Esophagus squamous epithelium (tissue), 4 donors: ENCODE measurements at regions not wholly inside any gene's neighbourhood (a gene's known extent, or its start where the extent isn't known, plus 50 kb on each side); places are given as distances from the start of the nearest gene placed in this dataset.

Source experiments
- CTCF ChIP-seq, 6 experiments: fragments of 450-650 bp in 4 of 6; fragments of 200-600 bp in 2 of 6; sonication (generic) in 2 of 6; IDR thresholded peaks; one replicate each; pipeline ENCODE4 v1.5.1; 2016 to 2019; ENCODE audit warnings: antibody characterized with exemption in 6 of 6, mild to moderate bottlenecking in 4 of 6, moderate library complexity in 4 of 6
- POLR2A ChIP-seq, 4 donors: fragments of 450-650 bp; IDR thresholded peaks; one replicate each; pipeline ENCODE4 v1.6.1; 2017; ENCODE audit warnings: antibody characterized with exemption in 4 of 4, mild to moderate bottlenecking in 4 of 4, moderate library complexity in 3 of 4

GRCh38 chr13:22063416-22064124 lies 392.7 kb downstream of the FGF9 start:
- TF ChIP-seq CTCF (IDR thresholded peaks at IDR 0.05) (no peak), POLR2A (IDR thresholded peaks at IDR 0.05) (no peak)
